A673 (cell line): ENCODE measurements at regions not wholly inside any gene's neighbourhood (a gene's known extent, or its start where the extent isn't known, plus 50 kb on each side); places are given as distances from the start of the nearest gene placed in this dataset.
A peak's percentile ranks its signal among the peaks of the same experiment; 100 is the strongest.
"Not testable (repeated sequence)": the region's sequence is repeated elsewhere in the genome, so short reads cannot be mapped to it uniquely, and the experiment has no call there.

Source experiments
- BruUV-seq: library from RNA; stranded (reverse); fragments of 400-500 nt; replicated peaks from 2 replicates; lab custom pipeline; 2021; lab: Mats Ljungman, UMichigan
- CTCF ChIA-PET: fragments of 300-600 bp; sonication (Branson Sonifier 250); formaldehyde crosslinking; loops from one replicate; lab custom pipeline; 2022; ENCODE audit warnings: antibody characterized with exemption; lab: Charles Lee
- POLR2A ChIA-PET: fragments of 300-600 bp; sonication (Branson Sonifier 250); formaldehyde crosslinking; loops from one replicate; lab custom pipeline; 2022; ENCODE audit warnings: antibody characterized with exemption; ENCODE audit not compliant: low non-redundant PET; lab: Charles Lee
- DNase-seq: peaks from one replicate; pipeline ENCODE4 v3.0.0-alpha.2; 2015; ENCODE audit warnings: low spot score
- H3K27ac ChIP-seq: fragments of 200-600 bp; sonication (generic); 2 replicates; pipeline ENCODE4 v1.5.1; 2016; ENCODE audit warnings: mixed run types, low read depth, mild to moderate bottlenecking, mixed read lengths, antibody characterized with exemption, low read length; ENCODE audit not compliant: poor library complexity, severe bottlenecking
- H3K27me3 ChIP-seq: fragments of 200-600 bp; sonication (generic); replicated peaks from 2 replicates; pipeline ENCODE4 v1.6.1; 2017; ENCODE audit warnings: mixed run types, low read depth, mild to moderate bottlenecking, mixed read lengths, antibody characterized with exemption, low read length; ENCODE audit not compliant: insufficient read depth, poor library complexity
- H3K36me3 ChIP-seq: fragments of 200-600 bp; sonication (generic); 2 replicates; pipeline ENCODE4 v1.6.1; 2016; ENCODE audit warnings: mixed run types, mild to moderate bottlenecking, mixed read lengths, antibody characterized with exemption, low read length; ENCODE audit not compliant: insufficient read depth, poor library complexity, severe bottlenecking
- H3K4me1 ChIP-seq: fragments of 200-600 bp; sonication (generic); 2 replicates; pipeline ENCODE4 v1.6.1; 2017; ENCODE audit warnings: mixed run types, mild to moderate bottlenecking, mixed read lengths, antibody characterized with exemption, low read length; ENCODE audit not compliant: insufficient read depth, poor library complexity, severe bottlenecking
- H3K4me3 ChIP-seq: fragments of 200-600 bp; sonication (generic); 2 replicates; pipeline ENCODE4 v1.5.1; 2016; ENCODE audit warnings: low read depth, mixed run types, mild to moderate bottlenecking, mixed read lengths, low read length; ENCODE audit not compliant: poor library complexity, severe bottlenecking
- H3K9me3 ChIP-seq: fragments of 200-600 bp; sonication (generic); 2 replicates; pipeline ENCODE4 v1.6.1; 2016; ENCODE audit warnings: mixed run types, low read depth, mild to moderate bottlenecking, mixed read lengths, antibody characterized with exemption, low read length; ENCODE audit not compliant: poor library complexity, severe bottlenecking
- CTCF ChIP-seq: fragments of 300-800, 200-600 bp; sonication (generic); conservative IDR thresholded peaks from 2 replicates; pipeline ENCODE4 v1.5.1; 2017; ENCODE audit warnings: low read depth, mild to moderate bottlenecking, antibody characterized with exemption, low read length, moderate library complexity, mixed read lengths
- intact Hi-C: fragments of 100-400 bp; cut with micrococcal nuclease; formaldehyde crosslinking; loops from one replicate; pipeline ENCODE4 v1.10.0; 2022; ENCODE audit not compliant: unreplicated experiment

GRCh38 chr2:87494846-87495245 lies 253.0 kb upstream of the PLGLB2 start:
- H3K4me1 ChIP-seq, BruUV-seq, H3K27ac ChIP-seq, intact Hi-C loops, DNase-seq, H3K27me3 ChIP-seq, H3K9me3 ChIP-seq, POLR2A ChIA-PET, H3K36me3 ChIP-seq, CTCF ChIA-PET, H3K4me3 ChIP-seq: not testable (repeated sequence)

GRCh38 chr2:87495455-87495854 lies 252.4 kb upstream of the PLGLB2 start:
- POLR2A ChIA-PET: not testable (repeated sequence)

GRCh38 chr2:87496036-87497006 lies 251.6 kb upstream of the PLGLB2 start:
- intact Hi-C loops, H3K9me3 ChIP-seq, POLR2A ChIA-PET, H3K27me3 ChIP-seq, H3K4me1 ChIP-seq, CTCF ChIA-PET, H3K4me3 ChIP-seq, H3K27ac ChIP-seq, H3K36me3 ChIP-seq: not testable (repeated sequence)
- peak; percentile 29; the same call in 1 of the 2 replicates for TF ChIP-seq CTCF
- DNase-seq: peak; percentile 51
- TSS peak; percentile 31 for BruUV-seq

More at GRCh38 chr2:87495455-87495854, 252.4 kb upstream of the PLGLB2 start:
- DNase-seq, CTCF ChIA-PET, H3K36me3 ChIP-seq, H3K27ac ChIP-seq, H3K27me3 ChIP-seq, intact Hi-C loops, BruUV-seq, H3K4me1 ChIP-seq, H3K4me3 ChIP-seq, H3K9me3 ChIP-seq: not testable (repeated sequence)

- POLR2A ChIA-PET, H3K4me3 ChIP-seq, CTCF ChIA-PET: not testable (repeated sequence)
These were observed 250.8 kb upstream of the PLGLB2 start for GRCh38 chr2:87497135-87497534.

GRCh38 chr2:87497700-87498099 lies 250.2 kb upstream of the PLGLB2 start:
- POLR2A ChIA-PET, H3K4me3 ChIP-seq, DNase-seq, CTCF ChIA-PET, H3K36me3 ChIP-seq, H3K9me3 ChIP-seq, BruUV-seq, H3K4me1 ChIP-seq, intact Hi-C loops, H3K27me3 ChIP-seq, H3K27ac ChIP-seq: not testable (repeated sequence)

More at GRCh38 chr2:87497135-87497534, 250.8 kb upstream of the PLGLB2 start:
- H3K27ac ChIP-seq, H3K9me3 ChIP-seq, H3K27me3 ChIP-seq, H3K36me3 ChIP-seq, intact Hi-C loops, H3K4me1 ChIP-seq, DNase-seq, BruUV-seq: not testable (repeated sequence)

- BruUV-seq, H3K36me3 ChIP-seq, H3K27ac ChIP-seq, POLR2A ChIA-PET, H3K27me3 ChIP-seq, CTCF ChIA-PET, intact Hi-C loops, H3K4me3 ChIP-seq, H3K4me1 ChIP-seq, DNase-seq, H3K9me3 ChIP-seq: not testable (repeated sequence)
These were observed 249.6 kb upstream of the PLGLB2 start for GRCh38 chr2:87498169-87498853.
